Kidney epithelial cell (primary cell): ENCODE measurements at regions not wholly inside any gene's neighbourhood (a gene's known extent, or its start where the extent isn't known, plus 50 kb on each side); places are given as distances from the start of the nearest gene placed in this dataset.

Experiments used
- DNase-seq: peaks from one replicate; pipeline ENCODE4 v3.0.0-alpha.2; 2010; ENCODE audit warnings: low read depth
- H3K27me3 ChIP-seq: 2 replicates; pipeline ENCODE4 v1.6.0; 2011; ENCODE audit warnings: low read length; ENCODE audit not compliant: control insufficient read depth, insufficient read depth
- H3K36me3 ChIP-seq: 2 replicates; pipeline ENCODE4 v1.5.1; 2011; ENCODE audit warnings: low read length; ENCODE audit not compliant: control insufficient read depth, insufficient read depth
- H3K4me3 ChIP-seq: 2 replicates; pipeline ENCODE4 v1.5.1; 2011; ENCODE audit warnings: low read depth, mild to moderate bottlenecking, control low read depth, low read length
- TF ChIP-seq, protein P1 (sequence below): IDR thresholded peaks from 2 replicates; pipeline ENCODE4 v1.5.1; 2011; ENCODE audit warnings: mild to moderate bottlenecking, moderate library complexity, low read length, control low read depth, inconsistent platforms; ENCODE audit not compliant: insufficient read depth, poor library complexity, severe bottlenecking

DNA sequence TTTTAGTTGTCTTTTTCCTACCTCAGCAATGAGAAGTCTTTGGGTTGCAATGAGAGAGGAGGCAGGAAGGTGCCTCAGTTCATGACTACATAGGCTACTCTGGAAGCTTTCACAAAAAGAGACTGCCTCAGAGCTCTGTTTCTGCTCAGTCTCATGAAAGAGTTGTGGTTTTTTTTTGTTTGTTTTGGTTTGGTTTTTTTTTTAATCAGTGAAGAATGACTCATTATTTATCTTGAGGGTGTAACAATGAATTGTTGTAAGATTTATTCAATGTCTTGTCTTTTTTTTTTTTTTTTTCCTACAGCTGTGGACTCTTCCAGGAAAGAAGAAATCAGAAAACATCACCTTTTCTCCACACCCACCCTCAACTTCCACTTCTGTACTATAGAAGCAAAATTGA lies 67.5 kb upstream of the CXCL13 start:
- Histone ChIP-seq H3K36me3 (no peaks in the 10 kb centered on the region), H3K4me3 (no peak overlapping the region), H3K27me3 (no peaks in the 10 kb centered on the region)
- peak; percentile 80 for DNase-seq
- TF ChIP-seq, protein P1, sequence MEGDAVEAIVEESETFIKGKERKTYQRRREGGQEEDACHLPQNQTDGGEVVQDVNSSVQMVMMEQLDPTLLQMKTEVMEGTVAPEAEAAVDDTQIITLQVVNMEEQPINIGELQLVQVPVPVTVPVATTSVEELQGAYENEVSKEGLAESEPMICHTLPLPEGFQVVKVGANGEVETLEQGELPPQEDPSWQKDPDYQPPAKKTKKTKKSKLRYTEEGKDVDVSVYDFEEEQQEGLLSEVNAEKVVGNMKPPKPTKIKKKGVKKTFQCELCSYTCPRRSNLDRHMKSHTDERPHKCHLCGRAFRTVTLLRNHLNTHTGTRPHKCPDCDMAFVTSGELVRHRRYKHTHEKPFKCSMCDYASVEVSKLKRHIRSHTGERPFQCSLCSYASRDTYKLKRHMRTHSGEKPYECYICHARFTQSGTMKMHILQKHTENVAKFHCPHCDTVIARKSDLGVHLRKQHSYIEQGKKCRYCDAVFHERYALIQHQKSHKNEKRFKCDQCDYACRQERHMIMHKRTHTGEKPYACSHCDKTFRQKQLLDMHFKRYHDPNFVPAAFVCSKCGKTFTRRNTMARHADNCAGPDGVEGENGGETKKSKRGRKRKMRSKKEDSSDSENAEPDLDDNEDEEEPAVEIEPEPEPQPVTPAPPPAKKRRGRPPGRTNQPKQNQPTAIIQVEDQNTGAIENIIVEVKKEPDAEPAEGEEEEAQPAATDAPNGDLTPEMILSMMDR, result no peak

DNA sequence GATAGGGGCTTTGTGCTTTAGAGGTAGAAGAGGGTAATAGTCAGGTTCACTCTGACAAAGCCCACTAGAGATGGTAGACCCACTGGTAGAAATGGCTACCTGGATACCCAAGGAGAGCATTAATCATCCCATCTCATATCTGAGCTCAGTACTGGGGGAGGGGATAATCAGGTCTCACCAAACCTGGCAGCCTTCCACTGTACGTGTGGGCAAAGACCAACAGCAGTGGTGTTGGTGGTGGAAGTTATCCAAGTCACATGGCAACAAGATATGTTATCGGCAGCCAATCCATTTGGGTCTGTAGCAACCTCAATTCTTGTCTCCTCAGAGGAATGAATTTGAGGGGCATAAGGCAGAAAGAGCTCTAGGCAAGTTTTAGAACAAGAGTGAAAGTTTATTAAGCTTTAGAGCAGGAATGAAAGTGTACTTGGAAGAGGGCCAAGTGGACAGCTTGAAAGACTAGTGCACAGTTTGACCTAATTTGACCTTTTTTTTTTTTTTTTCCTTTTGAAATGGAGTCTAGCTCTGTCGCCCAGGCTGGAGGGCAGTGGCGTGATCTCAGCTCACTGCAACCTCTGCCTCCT lies 67.0 kb upstream of the CXCL13 start:
- no peaks in the 10 kb centered on the region for H3K36me3 ChIP-seq
- H3K4me3 ChIP-seq, result no peak overlapping the region
- H3K27me3 ChIP-seq, result no peaks in the 10 kb centered on the region
- TF ChIP-seq, protein P1, result no peak
- peak; percentile 29 for DNase-seq
